IMR-90 (cell line): ENCODE measurements at regions not wholly inside any gene's neighbourhood (a gene's known extent, or its start where the extent isn't known, plus 50 kb on each side); places are given as distances from the start of the nearest gene placed in this dataset.

Experiments
- ATAC-seq: fragments of 200-7000 bp; cut with Tn5 transposase; 2 replicates; pipeline ENCODE4 v1.9.1; 2020; ENCODE audit warnings: low read depth, mild to moderate bottlenecking, moderate library complexity
- BruUV-seq: library from RNA; stranded (reverse); fragments of 400-500 nt; replicated peaks from 2 replicates; lab custom pipeline; 2021; lab: Mats Ljungman, UMichigan
- CTCF ChIA-PET: fragments of 300-600 bp; formaldehyde crosslinking; extraction: SDS; loops from one replicate; lab custom pipeline; 2021; ENCODE audit warnings: antibody characterized with exemption; lab: Yijun Ruan, JAX
- POLR2A ChIA-PET: fragments of 300-600 bp; sonication (Branson Sonifier 250); formaldehyde crosslinking; loops from one replicate; lab custom pipeline; 2022; ENCODE audit warnings: antibody characterized with exemption; ENCODE audit not compliant: unreplicated experiment; lab: Charles Lee
- DNase-seq: peaks from one replicate; pipeline ENCODE4 v3.0.0; 2013
- H2AFZ ChIP-seq: replicated peaks from 2 replicates; pipeline ENCODE3; 2013; ENCODE audit warnings: low read length, mild to moderate bottlenecking; ENCODE audit not compliant: poor library complexity
- H2AK5ac ChIP-seq: 2 replicates; pipeline ENCODE4 v1.6.1; 2013; ENCODE audit warnings: low read depth, low read length, inconsistent platforms
- H2AK9ac ChIP-seq: replicated peaks from 2 replicates; pipeline ENCODE3; 2013; ENCODE audit warnings: mild to moderate bottlenecking, low read depth, low read length, moderate library complexity; ENCODE audit not compliant: poor library complexity
- H2BK120ac ChIP-seq: 2 replicates; pipeline ENCODE4 v1.6.1; 2013; ENCODE audit warnings: low read depth, low read length, inconsistent platforms
- H2BK15ac ChIP-seq: 3 replicates; pipeline ENCODE4 v1.6.1; 2013; ENCODE audit warnings: low read depth, low read length, inconsistent platforms
- H2BK20ac ChIP-seq: 2 replicates; pipeline ENCODE4 v1.6.1; 2013; ENCODE audit warnings: low read depth, mild to moderate bottlenecking, inconsistent platforms, low read length, moderate library complexity
- H2BK5ac ChIP-seq: 2 replicates; pipeline ENCODE4 v1.6.1; 2013; ENCODE audit warnings: mild to moderate bottlenecking, low read depth, low read length, inconsistent platforms; ENCODE audit not compliant: poor library complexity, severe bottlenecking
- H3K14ac ChIP-seq: replicated peaks from 2 replicates; pipeline ENCODE4 v1.6.1; 2013; ENCODE audit warnings: low read depth, low read length, inconsistent platforms
- H3K18ac ChIP-seq: 2 replicates; pipeline ENCODE4 v1.6.1; 2013; ENCODE audit warnings: low read depth, low read length, control low read depth
- H3K23ac ChIP-seq: 2 replicates; pipeline ENCODE4 v1.6.1; 2013; ENCODE audit warnings: low read depth, low read length, inconsistent platforms
- H3K27ac ChIP-seq: 2 replicates; pipeline ENCODE4 v1.5.1; 2013; ENCODE audit warnings: mild to moderate bottlenecking, control low read depth, low read length; ENCODE audit not compliant: insufficient read depth
- H3K27me3 ChIP-seq: 2 replicates; pipeline ENCODE4 v1.6.1; 2013; ENCODE audit warnings: low read length; ENCODE audit not compliant: control insufficient read depth, insufficient read depth
- H3K36me3 ChIP-seq: 2 replicates; pipeline ENCODE4 v1.6.1; 2013; ENCODE audit warnings: low read length, mixed read lengths; ENCODE audit not compliant: control insufficient read depth, insufficient read depth
- H3K4ac ChIP-seq: 2 replicates; pipeline ENCODE4 v1.6.1; 2013; ENCODE audit warnings: low read depth, low read length, inconsistent platforms
- H3K4me1 ChIP-seq: 2 replicates; pipeline ENCODE4 v1.6.1; 2013; ENCODE audit warnings: low read length, mixed read lengths; ENCODE audit not compliant: control insufficient read depth, insufficient read depth
- H3K4me2 ChIP-seq: 2 replicates; pipeline ENCODE4 v1.6.1; 2013; ENCODE audit warnings: low read depth, mild to moderate bottlenecking, control low read depth, low read length, moderate library complexity
- H3K4me3 ChIP-seq: 2 replicates; pipeline ENCODE4 v1.5.1; 2013; ENCODE audit warnings: low read depth, mild to moderate bottlenecking, control low read depth, low read length, moderate library complexity; ENCODE audit not compliant: insufficient read depth
- H3K56ac ChIP-seq: 2 replicates; pipeline ENCODE4 v1.6.1; 2013; ENCODE audit warnings: low read length, inconsistent platforms; ENCODE audit not compliant: insufficient read depth; ENCODE audit errors: extremely low read depth
- H3K79me1 ChIP-seq, 2 experiments: 2 replicates each; pipeline ENCODE4 v1.6.1; 2013; ENCODE audit warnings: low read length in 2 of 2, inconsistent platforms in 1 of 2, low read depth in 1 of 2
- H3K9ac ChIP-seq: 2 replicates; pipeline ENCODE4 v1.6.1; 2013; ENCODE audit warnings: low read depth, low read length, control low read depth
- H3K9me1 ChIP-seq: 2 replicates; pipeline ENCODE4 v1.6.1; 2013; ENCODE audit warnings: low read length, inconsistent platforms; ENCODE audit not compliant: insufficient read depth
- H3K9me3 ChIP-seq: 2 replicates; pipeline ENCODE4 v1.6.1; 2013; ENCODE audit warnings: low read length; ENCODE audit not compliant: control insufficient read depth, insufficient read depth
- H4K20me1 ChIP-seq: 2 replicates; pipeline ENCODE4 v1.6.1; 2013; ENCODE audit warnings: low read length, inconsistent platforms; ENCODE audit not compliant: insufficient read depth
- H4K5ac ChIP-seq: 2 replicates; pipeline ENCODE4 v1.6.1; 2013; ENCODE audit warnings: mild to moderate bottlenecking, low read depth, low read length, control low read depth
- H4K8ac ChIP-seq, 2 experiments: 2 replicates each; pipeline ENCODE4 v1.6.1; 2013; ENCODE audit warnings: low read depth in 2 of 2, low read length in 2 of 2, control low read depth in 1 of 2, inconsistent platforms in 1 of 2
- H4K91ac ChIP-seq: 2 replicates; pipeline ENCODE4 v1.6.1; 2013; ENCODE audit warnings: low read depth, low read length, inconsistent platforms; ENCODE audit not compliant: insufficient read depth
- BHLHE40 ChIP-seq: fragments of 150-350 bp; IDR thresholded peaks from 2 replicates; pipeline ENCODE4 v1.6.1; 2016; ENCODE audit warnings: mild to moderate bottlenecking, low read depth, low read length
- CEBPB ChIP-seq: IDR thresholded peaks from 2 replicates; pipeline ENCODE4 v1.6.1; 2012; ENCODE audit warnings: low read depth, low read length, improper control_type of control experiment
- CHD1 ChIP-seq: IDR thresholded peaks from 2 replicates; pipeline ENCODE4 v1.6.1; 2012; ENCODE audit warnings: low read depth, low read length, improper control_type of control experiment
- ELK1 ChIP-seq: fragments of 150-350 bp; IDR thresholded peaks from 2 replicates; pipeline ENCODE4 v1.6.1; 2016; ENCODE audit warnings: low read depth, mild to moderate bottlenecking, low read length, moderate library complexity, borderline replicate concordance
- FOS ChIP-seq: fragments of 150-350 bp; IDR thresholded peaks from 2 replicates; pipeline ENCODE4 v1.6.1; 2016; ENCODE audit warnings: low read depth, low read length
- MAFK ChIP-seq: IDR thresholded peaks from 2 replicates; pipeline ENCODE4 v1.6.1; 2012; ENCODE audit warnings: low read depth, low read length, improper control_type of control experiment
- MAZ ChIP-seq: IDR thresholded peaks from 2 replicates; pipeline ENCODE4 v1.6.1; 2012; ENCODE audit warnings: low read depth, mild to moderate bottlenecking, low read length, improper control_type of control experiment, moderate library complexity, borderline replicate concordance
- MXI1 ChIP-seq: IDR thresholded peaks from 2 replicates; pipeline ENCODE4 v1.6.1; 2012; ENCODE audit warnings: low read depth, mild to moderate bottlenecking, low read length, moderate library complexity, borderline replicate concordance
- NFE2L2 ChIP-seq: fragments of 150-350 bp; IDR thresholded peaks from 2 replicates; pipeline ENCODE4 v1.6.1; 2016; ENCODE audit warnings: low read depth, mild to moderate bottlenecking, low read length
- POLR2A ChIP-seq: IDR thresholded peaks from 2 replicates; pipeline ENCODE4 v1.6.1; 2012; ENCODE audit warnings: mild to moderate bottlenecking, low read depth, low read length
- RAD21 ChIP-seq: IDR thresholded peaks from 2 replicates; pipeline ENCODE4 v1.6.1; 2012; ENCODE audit warnings: low read length, improper control_type of control experiment
- RCOR1 ChIP-seq: IDR thresholded peaks from 2 replicates; pipeline ENCODE4 v1.6.1; 2012; ENCODE audit warnings: mild to moderate bottlenecking, low read length, improper control_type of control experiment; ENCODE audit not compliant: insufficient replicate concordance
- SMC3 ChIP-seq: fragments of 150-350 bp; IDR thresholded peaks from 2 replicates; pipeline ENCODE4 v1.6.1; 2016; ENCODE audit warnings: low read depth, mild to moderate bottlenecking, antibody characterized with exemption, low read length, moderate library complexity
- USF2 ChIP-seq: fragments of 150-350 bp; IDR thresholded peaks from 2 replicates; pipeline ENCODE4 v1.6.1; 2017; ENCODE audit warnings: mild to moderate bottlenecking, antibody characterized with exemption, low read length, low read depth
- WGBS, 2 experiments: methylation state at CpG; one replicate each; pipeline versions ENCODE4 v1.1.5 to v1.1.7; 2013; ENCODE audit warnings: missing lambda C conversion rate in 2 of 2; ENCODE audit not compliant: insufficient read length in 1 of 2; ENCODE audit errors: extremely low coverage in 2 of 2; 5-methylcytosine and 5-hydroxymethylcytosine counted together
- dilution Hi-C: fragments of 300-500 bp; cut with HindIII; formaldehyde crosslinking; loops from one replicate; pipeline ENCODE4 v1.14.3; 2018; ENCODE audit warnings: low sequenced_read_pairs; ENCODE audit not compliant: unreplicated experiment
- in situ Hi-C: fragments of 300-500 bp; cut with MboI; formaldehyde crosslinking; loops from 3 replicates; pipeline ENCODE4 v1.14.3; 2019; ENCODE audit warnings: low sequenced_read_pairs, inconsistent platforms, mixed read lengths
- intact Hi-C: fragments of 100-400 bp; cut with micrococcal nuclease; formaldehyde crosslinking; loops from 2 replicates; pipeline ENCODE4 v1.10.0; 2022

GRCh38 chr14:49988080-49988990 lies 95.5 kb downstream of the ARF6 start:
- intact Hi-C loops (no loop called here), dilution Hi-C loops (loop anchor here (25.0 kb wide), 1 partner anchor 126 kb away; the partner anchor contains the start of gene NEMF), in situ Hi-C loops (no loop called here)
- Histone ChIP-seq H3K36me3 (no peaks in the 10 kb centered on the region), H3K79me1 (peaks cover 0 to 9% of the 10 kb centered on the region in 2 experiments; a peak in 2 of 4 replicates), H3K4ac (peak overlapping the region; percentile 94), H2AK5ac (peak overlapping the region; percentile 53), H3K9ac (no peak overlapping the region), H2BK15ac (peak overlapping the region; percentile 98; the same call in 2 of the 3 replicates), H4K8ac (peak overlapping the region; percentile 44 to 78; a peak in 3 of 4 replicates), H2BK5ac (peak overlapping the region; percentile 91), H2AK9ac (peak overlapping the region; percentile 68), H4K91ac (peak overlapping the region; percentile 93), H2BK20ac (peak overlapping the region; percentile 93), H4K5ac (peak overlapping the region; percentile 85), H2BK120ac (peak overlapping the region; percentile 94), H3K4me3 (no peak overlapping the region), H3K9me3 (no peaks in the 10 kb centered on the region), H3K18ac (peak overlapping the region; percentile 92), H3K27me3 (no peaks in the 10 kb centered on the region), H3K4me1 (peaks cover 22% of the 10 kb centered on the region), H4K20me1 (no peaks in the 10 kb centered on the region), H3K9me1 (peaks cover 11% of the 10 kb centered on the region), H3K4me2 (no peak overlapping the region), H2AFZ (peak overlapping the region; percentile 34), H3K27ac (peak overlapping the region; percentile 81; the same call in 1 of the 2 replicates), H3K14ac (peak overlapping the region; percentile 99), H3K56ac (0 out of 2 replicates have a peak overlapping the region, but pooled peaks have one; percentile 28), H3K23ac (peak overlapping the region; percentile 54)
- ChIA-PET CTCF (interaction anchor here (1.1 kb wide), 1 partner anchor 122 kb away, joined by 7 read pairs; no protein-coding TSS in a partner anchor), POLR2A (no interaction called here)
- no peak for ATAC-seq
- no peak for DNase-seq
- WGBS, 2 experiments: 95% methylated on average over 3 of the region's 9 CpGs; no CpG with 5 or more reads in 1 of the 2 experiments
- BruUV-seq: no TSS peak
- no peak for TF ChIP-seq RCOR1
- TF ChIP-seq BHLHE40: no peak
- no peak for TF ChIP-seq MXI1
- no peak for TF ChIP-seq USF2
- TF ChIP-seq CHD1: no peak
- no peak for TF ChIP-seq FOS
- no peak for TF ChIP-seq MAFK
- no peak for TF ChIP-seq POLR2A
- no peak for TF ChIP-seq NFE2L2
- TF ChIP-seq MAZ: no peak
- no peak for TF ChIP-seq SMC3
- TF ChIP-seq ELK1: no peak
- no peak for TF ChIP-seq CEBPB
- no peak for TF ChIP-seq RAD21
